ENCODE measurements at regions not wholly inside any gene's neighbourhood (a gene's known extent, or its start where the extent isn't known, plus 50 kb on each side); places are given as distances from the start of the nearest gene placed in this dataset.

- no peak for DNase-seq
- in situ Hi-C loops (cut with MboI; ENCODE audit: low sequenced_read_pairs in 4 of 4) (no loop called here), intact Hi-C loops (cut with DNase I; ENCODE audit: low total_unique reads) (no loop called here)
- ATAC-seq, result no peak
- Histone ChIP-seq H3K4me3 (no peak overlapping the region), H3K27me3 (no peaks in the 10 kb centered on the region), H3K9me3 (no peaks in the 10 kb centered on the region), H3K4me1 (no peaks in the 10 kb centered on the region), H3K27ac (no peak overlapping the region), H3K36me3 (no peaks in the 10 kb centered on the region)
- no peak for TF ChIP-seq POLR2A (IDR thresholded peaks at IDR 0.05)
These were observed 50.6 kb upstream of the L3MBTL4 start for GRCh38 chr18:6465281-6465680.

GRCh38 chr18:6476190-6476589 is 61.5 kb upstream of the L3MBTL4 start:
- intact Hi-C loops (cut with DNase I; ENCODE audit: low total_unique reads), result no loop called here
- in situ Hi-C loops (cut with MboI; ENCODE audit: low sequenced_read_pairs in 4 of 4), result loop anchor here in 2 of 4 donors (25.0 kb wide), 1 partner anchor 589 kb away; the partner anchor contains the start of gene TMEM200C (in 2 of the 2)

GRCh38 chr18:6476880-6477279 is 62.2 kb upstream of the L3MBTL4 start:
- Histone ChIP-seq H3K4me3 (no peak overlapping the region), H3K36me3 (no peaks in the 10 kb centered on the region), H3K27ac (no peak overlapping the region), H3K27me3 (no peaks in the 10 kb centered on the region), H3K4me1 (no peaks in the 10 kb centered on the region), H3K9me3 (no peaks in the 10 kb centered on the region)
- ATAC-seq (no peak), DNase-seq (no peak)
- in situ Hi-C loops (cut with MboI; ENCODE audit: low sequenced_read_pairs in 4 of 4), result loop anchor here in 2 of 4 donors (25.0 kb wide), 1 partner anchor 590 kb away; the partner anchor contains the start of gene TMEM200C (in 2 of the 2)
- intact Hi-C loops (cut with DNase I; ENCODE audit: low total_unique reads), result no loop called here
- TF ChIP-seq CTCF (IDR thresholded peaks at IDR 0.05 in 4 of 5, conservative IDR thresholded peaks at IDR 0.05 in 1 of 5) (no peak), POLR2A (IDR thresholded peaks at IDR 0.05) (no peak)

More at GRCh38 chr18:6476190-6476589, 61.5 kb upstream of the L3MBTL4 start:
- DNase-seq (no peak), ATAC-seq (no peak)
- TF ChIP-seq CTCF (IDR thresholded peaks at IDR 0.05 in 4 of 5, conservative IDR thresholded peaks at IDR 0.05 in 1 of 5) (no peak), POLR2A (IDR thresholded peaks at IDR 0.05) (no peak)
- H3K9me3 ChIP-seq, result no peaks in the 10 kb centered on the region
- H3K27ac ChIP-seq, result no peak overlapping the region
- no peaks in the 10 kb centered on the region for H3K27me3 ChIP-seq
- no peak overlapping the region for H3K4me3 ChIP-seq
- H3K36me3 ChIP-seq, result no peaks in the 10 kb centered on the region
- H3K4me1 ChIP-seq, result no peaks in the 10 kb centered on the region

- ATAC-seq, result no peak
- intact Hi-C loops (cut with DNase I; ENCODE audit: low total_unique reads), result no loop called here
- Histone ChIP-seq H3K4me3 (no peak overlapping the region), H3K27me3 (no peaks in the 10 kb centered on the region), H3K27ac (no peak overlapping the region), H3K36me3 (no peaks in the 10 kb centered on the region), H3K4me1 (no peaks in the 10 kb centered on the region), H3K9me3 (no peaks in the 10 kb centered on the region)
- DNase-seq, result no peak
- TF ChIP-seq POLR2A (IDR thresholded peaks at IDR 0.05), result no peak
- TF ChIP-seq CTCF (IDR thresholded peaks at IDR 0.05 in 4 of 5, conservative IDR thresholded peaks at IDR 0.05 in 1 of 5), result no peak
- in situ Hi-C loops (cut with MboI; ENCODE audit: low sequenced_read_pairs in 4 of 4), result loop anchor here in 2 of 4 donors (25.0 kb wide), 1 partner anchor 591 kb away; the partner anchor contains the start of gene TMEM200C (in 2 of the 2)
These were observed 63.4 kb upstream of the L3MBTL4 start for GRCh38 chr18:6478121-6478520.

- ATAC-seq, result no peak
- Histone ChIP-seq H3K36me3 (no peaks in the 10 kb centered on the region), H3K4me3 (no peak overlapping the region), H3K27ac (no peak overlapping the region), H3K27me3 (no peaks in the 10 kb centered on the region), H3K4me1 (no peaks in the 10 kb centered on the region), H3K9me3 (no peaks in the 10 kb centered on the region)
- DNase-seq, result no peak
- in situ Hi-C loops (cut with MboI; ENCODE audit: low sequenced_read_pairs in 4 of 4), result loop anchor here in 3 of 4 donors (10.0 to 25.0 kb wide), 2 partner anchors 592 to 595 kb away; partner anchors contain the start of gene TMEM200C (in 2 of the 3)
- intact Hi-C loops (cut with DNase I; ENCODE audit: low total_unique reads), result loop anchor here (5.0 kb wide), 1 partner anchor 602 kb away; no protein-coding TSS in a partner anchor
- TF ChIP-seq POLR2A (IDR thresholded peaks at IDR 0.05) (no peak), CTCF (IDR thresholded peaks at IDR 0.05 in 4 of 5, conservative IDR thresholded peaks at IDR 0.05 in 1 of 5) (no peak)
These were observed 65.0 kb upstream of the L3MBTL4 start for GRCh38 chr18:6479699-6480098.

All from gastrocnemius medialis (tissue), 4 donors.